ENCODE measurements at regions not wholly inside any gene's neighbourhood (a gene's known extent, or its start where the extent isn't known, plus 50 kb on each side); places are given as distances from the start of the nearest gene placed in this dataset.
"Not testable (repeated sequence)": the region's sequence is repeated elsewhere in the genome, so short reads cannot be mapped to it uniquely, and the experiment has no call there.

- DNase-seq = no peak
Observed at GRCh38 chr13:31385540-31385939, 185.8 kb downstream of the B3GLCT start.

GRCh38 chr13:31394506-31394905, 194.7 kb downstream of the B3GLCT start:
- peak; percentile 78 for DNase-seq

- no peak for DNase-seq
Observed at GRCh38 chr13:31395090-31395489, 195.3 kb downstream of the B3GLCT start.

- no peak for DNase-seq
Observed at GRCh38 chr13:31399690-31400089, 199.9 kb downstream of the B3GLCT start.

GRCh38 chr13:31403711-31404110, 203.9 kb downstream of the B3GLCT start:
- not testable (repeated sequence) for DNase-seq

GRCh38 chr13:31408927-31409326, 209.2 kb downstream of the B3GLCT start:
- DNase-seq = no peak

GRCh38 chr13:31409678-31410356, 210.0 kb downstream of the B3GLCT start:
- DNase-seq = no peak

GRCh38 chr13:31413516-31413915, 213.7 kb downstream of the B3GLCT start:
- no peak for DNase-seq

- no peak for DNase-seq
Observed at GRCh38 chr13:31416066-31416465, 216.3 kb downstream of the B3GLCT start.

GRCh38 chr13:31418186-31418585, 218.4 kb downstream of the B3GLCT start:
- DNase-seq = no peak

GRCh38 chr13:31421756-31422155, 222.0 kb downstream of the B3GLCT start:
- no peak for DNase-seq

GRCh38 chr13:31424130-31424729, 224.5 kb downstream of the B3GLCT start:
- DNase-seq = peak; percentile 5

- no peak for DNase-seq
Observed at GRCh38 chr13:31426395-31426794, 226.6 kb downstream of the B3GLCT start.

GRCh38 chr13:31427151-31428100, 227.7 kb downstream of the B3GLCT start:
- DNase-seq = peak; percentile 40

GRCh38 chr13:31431722-31432137, 232.0 kb downstream of the B3GLCT start:
- no peak for DNase-seq

- no peak for DNase-seq
Observed at GRCh38 chr13:31433207-31433606, 233.4 kb downstream of the B3GLCT start.

GRCh38 chr13:31433746-31434145, 234.0 kb downstream of the B3GLCT start:
- no peak for DNase-seq

- DNase-seq = no peak
Observed at GRCh38 chr13:31434613-31435012, 234.8 kb downstream of the B3GLCT start.

- DNase-seq = no peak
Observed at GRCh38 chr13:31435536-31435935, 235.8 kb downstream of the B3GLCT start.

- DNase-seq = no peak
Observed at GRCh38 chr13:31436478-31436877, 236.7 kb downstream of the B3GLCT start.

- no peak for DNase-seq
Observed at GRCh38 chr13:31437975-31438374, 238.2 kb downstream of the B3GLCT start.

GRCh38 chr13:31440132-31440531, 240.4 kb downstream of the B3GLCT start:
- DNase-seq = no peak

GRCh38 chr13:31441800-31442510, 242.2 kb downstream of the B3GLCT start:
- DNase-seq = no peak

Measured in DMS79 (cell line).